ENCODE measurements at regions not wholly inside any gene's neighbourhood (a gene's known extent, or its start where the extent isn't known, plus 50 kb on each side); places are given as distances from the start of the nearest gene placed in this dataset.

DNA sequence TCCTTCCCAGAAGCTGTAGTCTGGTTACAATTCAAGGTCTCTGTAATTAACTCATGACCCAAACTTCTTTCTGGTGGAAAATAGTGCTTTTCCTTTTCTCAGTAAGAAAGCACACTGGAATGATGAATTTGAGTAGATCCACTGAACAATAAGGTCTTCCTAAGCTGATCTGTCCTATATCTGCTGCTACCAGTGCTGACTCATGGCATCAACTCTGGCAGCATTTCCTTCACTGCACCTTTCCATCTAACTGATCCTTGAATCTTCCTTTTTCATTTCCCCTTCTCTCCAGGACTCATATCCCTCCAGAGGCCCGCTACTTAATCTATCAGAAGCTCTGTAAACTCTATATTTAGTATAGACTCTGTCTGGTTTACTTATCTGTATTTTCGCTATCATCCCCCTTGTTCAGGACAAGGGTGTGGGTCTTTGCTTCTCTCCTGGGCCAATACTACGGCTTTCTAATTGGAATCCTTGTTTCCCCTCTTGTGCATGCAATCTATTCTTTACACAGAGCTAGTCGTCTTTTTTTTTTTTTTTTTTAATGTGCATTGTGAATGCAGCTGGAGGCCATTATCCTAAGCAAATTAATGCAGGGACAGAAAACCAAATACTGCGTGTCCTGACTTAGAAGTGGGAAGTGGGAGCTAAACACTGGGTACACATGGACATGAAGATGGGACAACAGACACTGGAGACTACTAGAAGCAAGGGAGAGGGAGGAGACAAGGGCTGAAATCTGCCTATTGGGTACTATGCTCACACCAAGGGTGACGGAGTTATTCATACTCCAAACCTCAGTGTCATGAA is 192.2 kb upstream of the RPS23 start:
- H3K27me3 ChIP-seq (ENCODE audit: control insufficient read depth in 4 of 4, insufficient read depth in 4 of 4, low read length in 3 of 4), result no peaks in the 10 kb centered on the region
- WGBS, result 82% methylated on average over 6 of the region's 6 CpGs
- no peak overlapping the region for H3K4me3 ChIP-seq (ENCODE audit: low read depth in 1 of 3, low read length in 3 of 3)
- TF ChIP-seq HNF4A (conservative IDR thresholded peaks at IDR 0.05) (no peak), FOXA2 (IDR thresholded peaks at IDR 0.05) (no peak)
- TF ChIP-seq, protein P1, sequence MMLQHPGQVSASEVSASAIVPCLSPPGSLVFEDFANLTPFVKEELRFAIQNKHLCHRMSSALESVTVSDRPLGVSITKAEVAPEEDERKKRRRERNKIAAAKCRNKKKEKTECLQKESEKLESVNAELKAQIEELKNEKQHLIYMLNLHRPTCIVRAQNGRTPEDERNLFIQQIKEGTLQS (IDR thresholded peaks at IDR 0.05), result no peak
- no peak overlapping the region for H3K9ac ChIP-seq (ENCODE audit: low read depth in 1 of 2, low read length in 2 of 2)
- H3K9me3 ChIP-seq (ENCODE audit: control insufficient read depth in 4 of 4, low read length in 3 of 4), result no peaks in the 10 kb centered on the region
- H3K36me3 ChIP-seq (ENCODE audit: control insufficient read depth in 4 of 4, insufficient read depth in 3 of 4, low read depth in 1 of 4, low read length in 3 of 4), result no peaks in the 10 kb centered on the region
- H3K4me1 ChIP-seq (ENCODE audit: control insufficient read depth in 4 of 4, insufficient read depth in 4 of 4, low read length in 3 of 4), result no peaks in the 10 kb centered on the region
- no peak for DNase-seq (ENCODE audit: low spot score)
- H3K27ac ChIP-seq (ENCODE audit: low read depth in 1 of 2, low read length in 2 of 2), result no peak overlapping the region

DNA sequence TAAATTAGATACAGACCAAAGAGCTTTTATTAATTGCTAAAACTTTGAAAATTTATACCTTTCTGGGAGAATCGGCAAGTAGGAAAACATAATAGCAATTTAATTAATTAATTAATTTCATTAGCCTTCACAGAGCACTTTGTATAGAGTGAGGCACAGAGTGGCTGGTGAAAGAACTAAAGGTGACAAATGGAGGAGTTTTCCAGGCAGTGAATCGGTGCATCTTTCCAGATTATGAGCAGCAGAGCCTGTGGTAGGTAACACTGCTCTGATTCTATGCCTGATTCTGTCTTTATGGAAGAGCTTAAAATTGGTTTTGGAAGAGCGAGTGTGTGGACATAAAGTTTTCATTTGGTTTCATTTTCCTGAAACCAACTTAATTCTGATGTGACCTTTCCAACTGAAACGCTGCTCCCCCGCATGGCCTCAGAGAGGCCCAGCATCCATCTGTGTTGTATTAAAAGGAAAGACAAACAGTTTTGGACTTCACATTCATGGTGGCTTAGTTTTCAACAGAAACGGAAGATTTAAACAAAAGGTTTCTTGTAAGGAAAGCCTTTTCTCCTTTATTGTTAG is 188.9 kb upstream of the RPS23 start:
- Histone ChIP-seq H3K27ac (ENCODE audit: low read depth in 1 of 2, low read length in 2 of 2) (no peak overlapping the region), H3K27me3 (ENCODE audit: control insufficient read depth in 4 of 4, insufficient read depth in 4 of 4, low read length in 3 of 4) (no peaks in the 10 kb centered on the region), H3K4me1 (ENCODE audit: control insufficient read depth in 4 of 4, insufficient read depth in 4 of 4, low read length in 3 of 4) (no peaks in the 10 kb centered on the region), H3K9ac (ENCODE audit: low read depth in 1 of 2, low read length in 2 of 2) (no peak overlapping the region), H3K4me3 (ENCODE audit: low read depth in 1 of 3, low read length in 3 of 3) (no peak overlapping the region), H3K36me3 (ENCODE audit: control insufficient read depth in 4 of 4, insufficient read depth in 3 of 4, low read depth in 1 of 4, low read length in 3 of 4) (no peaks in the 10 kb centered on the region), H3K9me3 (ENCODE audit: control insufficient read depth in 4 of 4, low read length in 3 of 4) (no peaks in the 10 kb centered on the region)
- WGBS, result 88% methylated on average over 6 of the region's 6 CpGs
- DNase-seq (ENCODE audit: low spot score), result no peak
- TF ChIP-seq RXRA (IDR thresholded peaks at IDR 0.05) (no peak), SP1 (IDR thresholded peaks at IDR 0.05) (no peak), HNF4G (IDR thresholded peaks at IDR 0.05) (no peak), RAD21 (IDR thresholded peaks at IDR 0.05) (no peak), GABPA (IDR thresholded peaks at IDR 0.05 in 1 of 2, conservative IDR thresholded peaks at IDR 0.05 in 1 of 2) (no peak), HNF4A (conservative IDR thresholded peaks at IDR 0.05) (no peak), FOXA2 (IDR thresholded peaks at IDR 0.05) (no peak), EGR1 (IDR thresholded peaks at IDR 0.05; ENCODE audit: low read depth in 2 of 2) (no peak), NR2F2 (IDR thresholded peaks at IDR 0.05) (no peak), YY1 (IDR thresholded peaks at IDR 0.05) (no peak), FOXA1 (IDR thresholded peaks at IDR 0.05) (no peak), TAF1 (conservative IDR thresholded peaks at IDR 0.05) (no peak)
- TF ChIP-seq, protein P1 (IDR thresholded peaks at IDR 0.05), result no peak
- TF ChIP-seq, protein P2, sequence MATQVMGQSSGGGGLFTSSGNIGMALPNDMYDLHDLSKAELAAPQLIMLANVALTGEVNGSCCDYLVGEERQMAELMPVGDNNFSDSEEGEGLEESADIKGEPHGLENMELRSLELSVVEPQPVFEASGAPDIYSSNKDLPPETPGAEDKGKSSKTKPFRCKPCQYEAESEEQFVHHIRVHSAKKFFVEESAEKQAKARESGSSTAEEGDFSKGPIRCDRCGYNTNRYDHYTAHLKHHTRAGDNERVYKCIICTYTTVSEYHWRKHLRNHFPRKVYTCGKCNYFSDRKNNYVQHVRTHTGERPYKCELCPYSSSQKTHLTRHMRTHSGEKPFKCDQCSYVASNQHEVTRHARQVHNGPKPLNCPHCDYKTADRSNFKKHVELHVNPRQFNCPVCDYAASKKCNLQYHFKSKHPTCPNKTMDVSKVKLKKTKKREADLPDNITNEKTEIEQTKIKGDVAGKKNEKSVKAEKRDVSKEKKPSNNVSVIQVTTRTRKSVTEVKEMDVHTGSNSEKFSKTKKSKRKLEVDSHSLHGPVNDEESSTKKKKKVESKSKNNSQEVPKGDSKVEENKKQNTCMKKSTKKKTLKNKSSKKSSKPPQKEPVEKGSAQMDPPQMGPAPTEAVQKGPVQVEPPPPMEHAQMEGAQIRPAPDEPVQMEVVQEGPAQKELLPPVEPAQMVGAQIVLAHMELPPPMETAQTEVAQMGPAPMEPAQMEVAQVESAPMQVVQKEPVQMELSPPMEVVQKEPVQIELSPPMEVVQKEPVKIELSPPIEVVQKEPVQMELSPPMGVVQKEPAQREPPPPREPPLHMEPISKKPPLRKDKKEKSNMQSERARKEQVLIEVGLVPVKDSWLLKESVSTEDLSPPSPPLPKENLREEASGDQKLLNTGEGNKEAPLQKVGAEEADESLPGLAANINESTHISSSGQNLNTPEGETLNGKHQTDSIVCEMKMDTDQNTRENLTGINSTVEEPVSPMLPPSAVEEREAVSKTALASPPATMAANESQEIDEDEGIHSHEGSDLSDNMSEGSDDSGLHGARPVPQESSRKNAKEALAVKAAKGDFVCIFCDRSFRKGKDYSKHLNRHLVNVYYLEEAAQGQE (IDR thresholded peaks at IDR 0.05), result no peak
- TF ChIP-seq, protein P3, sequence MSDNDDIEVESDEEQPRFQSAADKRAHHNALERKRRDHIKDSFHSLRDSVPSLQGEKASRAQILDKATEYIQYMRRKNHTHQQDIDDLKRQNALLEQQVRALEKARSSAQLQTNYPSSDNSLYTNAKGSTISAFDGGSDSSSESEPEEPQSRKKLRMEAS (IDR thresholded peaks at IDR 0.05), result no peak
- TF ChIP-seq, protein P4, sequence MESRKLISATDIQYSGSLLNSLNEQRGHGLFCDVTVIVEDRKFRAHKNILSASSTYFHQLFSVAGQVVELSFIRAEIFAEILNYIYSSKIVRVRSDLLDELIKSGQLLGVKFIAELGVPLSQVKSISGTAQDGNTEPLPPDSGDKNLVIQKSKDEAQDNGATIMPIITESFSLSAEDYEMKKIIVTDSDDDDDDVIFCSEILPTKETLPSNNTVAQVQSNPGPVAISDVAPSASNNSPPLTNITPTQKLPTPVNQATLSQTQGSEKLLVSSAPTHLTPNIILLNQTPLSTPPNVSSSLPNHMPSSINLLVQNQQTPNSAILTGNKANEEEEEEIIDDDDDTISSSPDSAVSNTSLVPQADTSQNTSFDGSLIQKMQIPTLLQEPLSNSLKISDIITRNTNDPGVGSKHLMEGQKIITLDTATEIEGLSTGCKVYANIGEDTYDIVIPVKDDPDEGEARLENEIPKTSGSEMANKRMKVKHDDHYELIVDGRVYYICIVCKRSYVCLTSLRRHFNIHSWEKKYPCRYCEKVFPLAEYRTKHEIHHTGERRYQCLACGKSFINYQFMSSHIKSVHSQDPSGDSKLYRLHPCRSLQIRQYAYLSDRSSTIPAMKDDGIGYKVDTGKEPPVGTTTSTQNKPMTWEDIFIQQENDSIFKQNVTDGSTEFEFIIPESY (IDR thresholded peaks at IDR 0.05), result no peak
